LNCaP clone FGC (cell line): ENCODE measurements at regions not wholly inside any gene's neighbourhood (a gene's known extent, or its start where the extent isn't known, plus 50 kb on each side); places are given as distances from the start of the nearest gene placed in this dataset.

Source experiments
- DNase-seq: peaks from one replicate; pipeline ENCODE4 v3.0.0-alpha.2; 2011; ENCODE audit warnings: low read depth
- H3K4me3 ChIP-seq: 2 replicates; pipeline ENCODE4 v1.5.1; 2011; ENCODE audit warnings: mild to moderate bottlenecking, low read depth, low read length, control low read depth
- TF ChIP-seq, protein P1 (sequence below): IDR thresholded peaks from 2 replicates; pipeline ENCODE4 v1.5.1; 2012; ENCODE audit warnings: mild to moderate bottlenecking; ENCODE audit not compliant: control insufficient read depth, insufficient read depth; ENCODE audit errors: extremely low read depth

DNA sequence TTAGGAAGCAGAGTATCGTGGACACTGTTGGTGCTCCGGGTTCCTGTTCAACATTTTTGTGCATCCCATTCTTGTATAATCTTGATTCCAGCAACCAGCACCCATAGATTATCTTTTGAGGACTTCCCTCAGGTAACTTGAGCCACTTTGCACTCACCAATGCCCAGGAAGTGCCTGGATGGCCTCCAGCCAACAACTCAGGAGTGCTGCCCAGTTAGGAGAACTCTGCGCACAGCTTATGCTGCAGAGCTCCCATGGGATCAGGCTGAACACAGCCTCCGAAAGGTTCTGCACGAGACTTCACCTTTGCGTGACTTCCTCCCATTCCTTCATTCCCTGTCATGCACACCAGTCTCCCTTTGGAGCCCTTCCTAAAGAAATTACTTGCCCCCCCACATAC is 64.3 kb upstream of the LRRN1 start:
- TF ChIP-seq, protein P1, sequence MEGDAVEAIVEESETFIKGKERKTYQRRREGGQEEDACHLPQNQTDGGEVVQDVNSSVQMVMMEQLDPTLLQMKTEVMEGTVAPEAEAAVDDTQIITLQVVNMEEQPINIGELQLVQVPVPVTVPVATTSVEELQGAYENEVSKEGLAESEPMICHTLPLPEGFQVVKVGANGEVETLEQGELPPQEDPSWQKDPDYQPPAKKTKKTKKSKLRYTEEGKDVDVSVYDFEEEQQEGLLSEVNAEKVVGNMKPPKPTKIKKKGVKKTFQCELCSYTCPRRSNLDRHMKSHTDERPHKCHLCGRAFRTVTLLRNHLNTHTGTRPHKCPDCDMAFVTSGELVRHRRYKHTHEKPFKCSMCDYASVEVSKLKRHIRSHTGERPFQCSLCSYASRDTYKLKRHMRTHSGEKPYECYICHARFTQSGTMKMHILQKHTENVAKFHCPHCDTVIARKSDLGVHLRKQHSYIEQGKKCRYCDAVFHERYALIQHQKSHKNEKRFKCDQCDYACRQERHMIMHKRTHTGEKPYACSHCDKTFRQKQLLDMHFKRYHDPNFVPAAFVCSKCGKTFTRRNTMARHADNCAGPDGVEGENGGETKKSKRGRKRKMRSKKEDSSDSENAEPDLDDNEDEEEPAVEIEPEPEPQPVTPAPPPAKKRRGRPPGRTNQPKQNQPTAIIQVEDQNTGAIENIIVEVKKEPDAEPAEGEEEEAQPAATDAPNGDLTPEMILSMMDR = no peak
- DNase-seq = no peak
- H3K4me3 ChIP-seq = no peak overlapping the region

DNA sequence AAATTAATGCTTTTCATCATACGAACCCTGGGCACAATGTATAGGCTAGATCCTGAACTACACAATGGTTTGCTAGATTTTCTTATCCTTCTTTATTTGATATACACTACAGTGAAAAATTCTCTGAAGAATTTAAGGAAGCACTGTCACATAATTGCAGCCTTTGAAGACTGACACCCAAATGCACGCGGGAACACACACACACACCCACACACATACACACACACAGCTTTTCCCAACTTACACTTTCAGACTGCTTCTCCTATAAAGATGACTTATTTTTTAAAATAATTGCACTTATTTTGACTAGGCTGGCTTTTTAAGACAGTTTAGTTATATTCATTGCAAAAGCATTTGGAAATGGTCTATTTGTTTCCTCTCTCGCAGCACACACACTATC is 70.0 kb upstream of the LRRN1 start:
- no peak for DNase-seq
- H3K4me3 ChIP-seq = no peak overlapping the region
- TF ChIP-seq, protein P1 = no peak

DNA sequence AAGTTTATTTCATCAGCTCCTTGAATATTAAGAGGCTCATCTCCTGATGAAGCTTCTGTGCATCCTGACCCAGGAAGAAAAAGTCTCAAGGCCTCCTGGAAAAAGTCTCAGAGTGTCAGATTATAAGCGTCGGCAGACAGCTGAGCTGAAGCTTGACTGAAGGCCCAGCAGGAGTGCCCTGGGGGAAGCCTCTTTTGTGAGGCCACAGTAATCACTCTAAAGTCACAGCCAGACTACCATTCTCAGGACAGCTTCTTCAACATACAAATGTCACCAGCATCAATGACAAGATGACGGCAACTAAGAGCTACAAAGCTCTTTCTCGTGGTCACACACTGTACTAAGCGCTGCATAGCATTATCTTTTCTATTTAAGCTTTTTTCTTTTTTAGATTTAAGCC is 72.7 kb upstream of the LRRN1 start:
- no peak overlapping the region for H3K4me3 ChIP-seq
- DNase-seq = no peak
- TF ChIP-seq, protein P1 = no peak

DNA sequence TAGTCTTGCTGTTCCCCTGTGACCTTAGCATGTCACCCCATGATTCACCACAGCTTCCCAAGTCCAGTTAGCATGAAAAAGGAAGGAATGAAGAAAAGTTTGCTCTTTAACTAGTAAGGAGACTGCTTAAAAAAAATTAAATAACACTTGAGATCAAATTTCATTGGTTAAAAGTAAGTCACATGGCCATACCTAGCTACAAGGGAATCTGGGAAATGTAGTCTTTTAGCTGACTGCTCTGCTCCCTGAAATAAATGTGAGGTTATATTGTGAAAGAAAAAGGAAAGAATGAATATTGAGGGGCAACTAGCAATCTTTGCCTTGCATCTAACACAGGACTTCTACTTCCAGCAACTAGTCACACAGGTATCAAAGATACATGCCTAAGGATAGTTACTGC is 84.7 kb upstream of the LRRN1 start:
- DNase-seq = no peak
- TF ChIP-seq, protein P1 = no peak
- H3K4me3 ChIP-seq = no peak overlapping the region

DNA sequence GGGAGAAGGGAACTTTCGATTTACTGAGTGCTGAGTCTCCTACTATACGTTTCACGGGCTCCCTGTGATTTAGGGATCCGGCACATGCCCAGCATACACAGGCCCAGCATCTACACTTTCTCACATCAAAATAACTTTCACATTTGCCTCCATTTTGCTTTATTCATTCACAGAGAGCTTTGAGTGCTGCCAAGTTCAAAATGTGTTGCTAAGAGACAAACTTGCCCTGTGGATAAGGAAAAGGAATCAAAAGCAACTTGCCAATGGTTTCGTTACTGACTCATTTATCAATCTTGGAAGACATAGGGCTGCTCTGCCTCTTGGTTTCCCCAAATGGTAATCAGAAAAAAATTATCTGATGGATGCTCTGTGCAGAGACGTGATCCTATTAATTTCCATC is 86.3 kb upstream of the LRRN1 start:
- no peak for DNase-seq
- no peak overlapping the region for H3K4me3 ChIP-seq
- TF ChIP-seq, protein P1 = no peak

DNA sequence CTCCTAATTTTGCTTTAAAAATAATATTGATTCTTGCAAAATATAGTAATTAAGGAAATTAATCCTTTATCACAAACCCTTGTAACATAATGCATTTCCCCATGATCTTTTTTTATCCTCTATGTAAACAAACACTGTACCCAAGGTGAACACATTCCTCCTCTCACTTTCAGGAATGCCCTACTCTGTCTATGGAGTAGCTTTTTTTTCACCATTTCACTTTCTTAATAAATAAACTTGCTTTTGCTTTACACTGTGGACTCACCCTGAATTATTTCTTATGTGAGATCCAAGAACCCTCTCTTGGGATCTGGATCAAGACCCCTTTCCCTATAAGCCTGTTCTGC is 90.5 kb upstream of the LRRN1 start:
- DNase-seq = no peak
- H3K4me3 ChIP-seq = no peak overlapping the region
- TF ChIP-seq, protein P1 = no peak

DNA sequence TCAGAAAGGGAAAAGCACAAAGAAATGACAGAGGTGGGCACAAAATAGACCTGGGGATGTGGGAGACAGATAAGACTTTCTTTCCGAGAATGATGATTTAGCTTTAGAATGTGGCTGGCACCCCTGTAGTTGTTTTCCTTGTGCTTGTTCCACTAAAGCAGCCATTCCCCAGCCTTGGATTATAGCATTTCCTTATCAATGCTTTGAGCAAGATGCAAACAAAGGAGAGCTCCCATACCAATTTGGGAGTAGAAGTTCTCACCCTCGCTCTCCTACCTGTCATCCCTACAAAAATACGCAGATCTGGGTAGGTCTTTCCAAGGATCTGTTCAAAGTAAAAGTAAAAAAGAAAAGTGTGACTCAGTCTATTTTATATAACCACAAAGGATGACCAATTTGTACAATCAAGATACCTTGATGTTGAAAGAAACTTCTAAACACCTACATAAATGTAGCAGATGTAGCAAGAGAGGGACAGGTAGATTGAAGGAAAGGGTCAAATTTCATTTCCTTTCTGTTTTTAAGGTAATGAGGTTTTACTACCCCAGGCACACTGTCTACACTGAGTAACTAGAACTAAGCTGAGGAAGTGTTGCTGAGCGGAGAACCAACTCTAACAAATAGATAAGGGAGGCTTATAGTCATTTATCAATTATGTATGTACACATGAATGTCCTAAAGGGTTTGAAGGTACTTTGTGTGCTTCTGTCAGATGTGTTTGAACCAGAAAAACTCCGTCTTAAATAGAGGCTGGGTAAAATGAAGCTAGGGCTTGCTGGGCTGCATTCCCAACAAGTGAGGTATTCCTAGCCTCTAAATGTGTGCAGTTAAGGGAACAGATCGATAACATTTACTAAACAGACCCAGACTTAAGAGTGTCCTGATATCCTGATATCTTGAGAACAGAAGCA is 91.1 kb upstream of the LRRN1 start:
- no peak for DNase-seq

More for the DNA sequence above, 91.1 kb upstream of the LRRN1 start:
- H3K4me3 ChIP-seq = no peak overlapping the region
- TF ChIP-seq, protein P1 = no peak
